ENCODE measurements at regions not wholly inside any gene's neighbourhood (a gene's known extent, or its start where the extent isn't known, plus 50 kb on each side); places are given as distances from the start of the nearest gene placed in this dataset.

- Histone ChIP-seq H3K36me3 (ENCODE audit: control insufficient read depth in 2 of 2, insufficient read depth in 1 of 2, low read length in 2 of 2) (no peaks in the 10 kb centered on the region), H3K9me3 (ENCODE audit: control insufficient read depth, insufficient read depth, low read depth, low read length) (no peaks in the 10 kb centered on the region), H3K4me1 (ENCODE audit: control insufficient read depth, insufficient read depth, low read length) (peaks cover 8% of the 10 kb centered on the region), H3K4me3 (ENCODE audit: low read depth, low read length) (no peak overlapping the region), H3K27ac (ENCODE audit: extremely low read depth, low read depth, low read length) (no peak overlapping the region; the same call in 1 of the 2 replicates)
- TF ChIP-seq ZNF416 (tag by site-specific recombination; IDR thresholded peaks at IDR 0.05) = no peak
- TF ChIP-seq, protein P1, sequence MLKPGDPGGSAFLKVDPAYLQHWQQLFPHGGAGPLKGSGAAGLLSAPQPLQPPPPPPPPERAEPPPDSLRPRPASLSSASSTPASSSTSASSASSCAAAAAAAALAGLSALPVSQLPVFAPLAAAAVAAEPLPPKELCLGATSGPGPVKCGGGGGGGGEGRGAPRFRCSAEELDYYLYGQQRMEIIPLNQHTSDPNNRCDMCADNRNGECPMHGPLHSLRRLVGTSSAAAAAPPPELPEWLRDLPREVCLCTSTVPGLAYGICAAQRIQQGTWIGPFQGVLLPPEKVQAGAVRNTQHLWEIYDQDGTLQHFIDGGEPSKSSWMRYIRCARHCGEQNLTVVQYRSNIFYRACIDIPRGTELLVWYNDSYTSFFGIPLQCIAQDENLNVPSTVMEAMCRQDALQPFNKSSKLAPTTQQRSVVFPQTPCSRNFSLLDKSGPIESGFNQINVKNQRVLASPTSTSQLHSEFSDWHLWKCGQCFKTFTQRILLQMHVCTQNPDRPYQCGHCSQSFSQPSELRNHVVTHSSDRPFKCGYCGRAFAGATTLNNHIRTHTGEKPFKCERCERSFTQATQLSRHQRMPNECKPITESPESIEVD (tag by site-specific recombination; IDR thresholded peaks at IDR 0.05) = 0 out of 2 replicates have a peak, but pooled peaks have one; percentile 33
- no peak for TF ChIP-seq ZNF394 (tag by site-specific recombination; IDR thresholded peaks at IDR 0.05; ENCODE audit: borderline replicate concordance)
- peak; percentile 70 for TF ChIP-seq PRDM10 (tag by site-specific recombination; IDR thresholded peaks at IDR 0.05)
- POLR2A ChIA-PET = no interaction called here
- CTCF ChIA-PET = interaction anchor here (0.6 to 0.7 kb wide), 2 partner anchors 26 to 196 kb away, joined by 3 to 4 read pairs; no protein-coding TSS in a partner anchor
These were observed 102.0 kb upstream of the HDAC9 start for GRCh38 chr7:18393465-18394118.

- TF ChIP-seq ZNF174 (tag by site-specific recombination; IDR thresholded peaks at IDR 0.05) (no peak), ZSCAN30 (tag by site-specific recombination; IDR thresholded peaks at IDR 0.05) (no peak), ZNF239 (tag by site-specific recombination; IDR thresholded peaks at IDR 0.05) (no peak), ZBTB49 (tag by site-specific recombination; IDR thresholded peaks at IDR 0.05; ENCODE audit: low read depth) (no peak), ZNF302 (tag by site-specific recombination; IDR thresholded peaks at IDR 0.05; ENCODE audit: low read depth) (no peak), ZNF202 (tag by site-specific recombination; IDR thresholded peaks at IDR 0.05; ENCODE audit: borderline replicate concordance) (no peak), ZBTB7A (tag by site-specific recombination; IDR thresholded peaks at IDR 0.05; ENCODE audit: low read depth) (no peak), CTCF (tag by site-specific recombination; IDR thresholded peaks at IDR 0.05) (no peak), ZBTB20 (tag by site-specific recombination; IDR thresholded peaks at IDR 0.05) (no peak), ZXDB (tag by site-specific recombination; IDR thresholded peaks at IDR 0.05) (no peak)
- TF ChIP-seq, protein P2, sequence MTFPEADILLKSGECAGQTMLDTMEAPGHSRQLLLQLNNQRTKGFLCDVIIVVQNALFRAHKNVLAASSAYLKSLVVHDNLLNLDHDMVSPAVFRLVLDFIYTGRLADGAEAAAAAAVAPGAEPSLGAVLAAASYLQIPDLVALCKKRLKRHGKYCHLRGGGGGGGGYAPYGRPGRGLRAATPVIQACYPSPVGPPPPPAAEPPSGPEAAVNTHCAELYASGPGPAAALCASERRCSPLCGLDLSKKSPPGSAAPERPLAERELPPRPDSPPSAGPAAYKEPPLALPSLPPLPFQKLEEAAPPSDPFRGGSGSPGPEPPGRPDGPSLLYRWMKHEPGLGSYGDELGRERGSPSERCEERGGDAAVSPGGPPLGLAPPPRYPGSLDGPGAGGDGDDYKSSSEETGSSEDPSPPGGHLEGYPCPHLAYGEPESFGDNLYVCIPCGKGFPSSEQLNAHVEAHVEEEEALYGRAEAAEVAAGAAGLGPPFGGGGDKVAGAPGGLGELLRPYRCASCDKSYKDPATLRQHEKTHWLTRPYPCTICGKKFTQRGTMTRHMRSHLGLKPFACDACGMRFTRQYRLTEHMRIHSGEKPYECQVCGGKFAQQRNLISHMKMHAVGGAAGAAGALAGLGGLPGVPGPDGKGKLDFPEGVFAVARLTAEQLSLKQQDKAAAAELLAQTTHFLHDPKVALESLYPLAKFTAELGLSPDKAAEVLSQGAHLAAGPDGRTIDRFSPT (tag by site-specific recombination; IDR thresholded peaks at IDR 0.05) = no peak
- TF ChIP-seq, protein P3, sequence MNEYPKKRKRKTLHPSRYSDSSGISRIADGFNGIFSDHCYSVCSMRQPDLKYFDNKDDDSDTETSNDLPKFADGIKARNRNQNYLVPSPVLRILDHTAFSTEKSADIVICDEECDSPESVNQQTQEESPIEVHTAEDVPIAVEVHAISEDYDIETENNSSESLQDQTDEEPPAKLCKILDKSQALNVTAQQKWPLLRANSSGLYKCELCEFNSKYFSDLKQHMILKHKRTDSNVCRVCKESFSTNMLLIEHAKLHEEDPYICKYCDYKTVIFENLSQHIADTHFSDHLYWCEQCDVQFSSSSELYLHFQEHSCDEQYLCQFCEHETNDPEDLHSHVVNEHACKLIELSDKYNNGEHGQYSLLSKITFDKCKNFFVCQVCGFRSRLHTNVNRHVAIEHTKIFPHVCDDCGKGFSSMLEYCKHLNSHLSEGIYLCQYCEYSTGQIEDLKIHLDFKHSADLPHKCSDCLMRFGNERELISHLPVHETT (tag by site-specific recombination; IDR thresholded peaks at IDR 0.05) = no peak
- no peaks in the 10 kb centered on the region for H3K9me3 ChIP-seq (ENCODE audit: control insufficient read depth, insufficient read depth, low read depth, low read length)
- H3K4me1 ChIP-seq (ENCODE audit: control insufficient read depth, insufficient read depth, low read length) = peaks cover 8% of the 10 kb centered on the region
- CTCF ChIA-PET = no interaction called here
- H3K27ac ChIP-seq (ENCODE audit: extremely low read depth, low read depth, low read length) = no peak overlapping the region
- H3K4me3 ChIP-seq (ENCODE audit: low read depth, low read length) = no peak overlapping the region
- POLR2A ChIA-PET = no interaction called here
- no peaks in the 10 kb centered on the region for H3K36me3 ChIP-seq (ENCODE audit: control insufficient read depth in 2 of 2, insufficient read depth in 1 of 2, low read length in 2 of 2)
These were observed 99.7 kb upstream of the HDAC9 start for GRCh38 chr7:18395868-18396267.
